ENCODE measurements at regions not wholly inside any gene's neighbourhood (a gene's known extent, or its start where the extent isn't known, plus 50 kb on each side); places are given as distances from the start of the nearest gene placed in this dataset.

DNA sequence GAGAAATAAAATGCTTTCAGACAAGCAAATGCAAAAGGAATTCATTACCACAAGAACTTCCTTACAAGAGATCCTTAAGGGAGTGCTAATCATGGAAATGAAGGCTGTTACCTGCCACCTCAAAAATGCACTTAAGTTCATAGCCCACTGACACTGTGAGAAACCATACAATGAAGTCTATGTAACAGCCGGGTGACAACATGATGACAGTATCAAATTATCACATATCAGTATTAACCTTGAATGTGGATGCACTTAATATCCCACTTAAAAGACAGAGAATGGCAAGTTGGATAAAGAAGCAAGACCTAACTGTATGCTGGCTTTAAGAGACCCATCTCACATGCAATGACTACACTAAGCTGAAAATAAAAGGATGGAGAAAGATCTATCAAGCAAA lies 403.4 kb upstream of the MC4R start:
- no peak overlapping the region for H3K27ac ChIP-seq (ENCODE audit: low read depth, low read length)
- DNase-seq (ENCODE audit: low read depth, low spot score): no peak
- ChIA-PET POLR2A (no interaction called here), CTCF (no interaction called here)
- peaks cover 6% of the 10 kb centered on the region for H3K9me3 ChIP-seq (ENCODE audit: control insufficient read depth, insufficient read depth, low read length)
- H3K4me3 ChIP-seq (ENCODE audit: low read depth, low read length): no peak overlapping the region
- TF ChIP-seq, protein P1, sequence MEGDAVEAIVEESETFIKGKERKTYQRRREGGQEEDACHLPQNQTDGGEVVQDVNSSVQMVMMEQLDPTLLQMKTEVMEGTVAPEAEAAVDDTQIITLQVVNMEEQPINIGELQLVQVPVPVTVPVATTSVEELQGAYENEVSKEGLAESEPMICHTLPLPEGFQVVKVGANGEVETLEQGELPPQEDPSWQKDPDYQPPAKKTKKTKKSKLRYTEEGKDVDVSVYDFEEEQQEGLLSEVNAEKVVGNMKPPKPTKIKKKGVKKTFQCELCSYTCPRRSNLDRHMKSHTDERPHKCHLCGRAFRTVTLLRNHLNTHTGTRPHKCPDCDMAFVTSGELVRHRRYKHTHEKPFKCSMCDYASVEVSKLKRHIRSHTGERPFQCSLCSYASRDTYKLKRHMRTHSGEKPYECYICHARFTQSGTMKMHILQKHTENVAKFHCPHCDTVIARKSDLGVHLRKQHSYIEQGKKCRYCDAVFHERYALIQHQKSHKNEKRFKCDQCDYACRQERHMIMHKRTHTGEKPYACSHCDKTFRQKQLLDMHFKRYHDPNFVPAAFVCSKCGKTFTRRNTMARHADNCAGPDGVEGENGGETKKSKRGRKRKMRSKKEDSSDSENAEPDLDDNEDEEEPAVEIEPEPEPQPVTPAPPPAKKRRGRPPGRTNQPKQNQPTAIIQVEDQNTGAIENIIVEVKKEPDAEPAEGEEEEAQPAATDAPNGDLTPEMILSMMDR (IDR thresholded peaks at IDR 0.05; ENCODE audit: low read depth, low read length): no peak
- no peaks in the 10 kb centered on the region for H3K27me3 ChIP-seq (ENCODE audit: control insufficient read depth, insufficient read depth, low read length)

DNA sequence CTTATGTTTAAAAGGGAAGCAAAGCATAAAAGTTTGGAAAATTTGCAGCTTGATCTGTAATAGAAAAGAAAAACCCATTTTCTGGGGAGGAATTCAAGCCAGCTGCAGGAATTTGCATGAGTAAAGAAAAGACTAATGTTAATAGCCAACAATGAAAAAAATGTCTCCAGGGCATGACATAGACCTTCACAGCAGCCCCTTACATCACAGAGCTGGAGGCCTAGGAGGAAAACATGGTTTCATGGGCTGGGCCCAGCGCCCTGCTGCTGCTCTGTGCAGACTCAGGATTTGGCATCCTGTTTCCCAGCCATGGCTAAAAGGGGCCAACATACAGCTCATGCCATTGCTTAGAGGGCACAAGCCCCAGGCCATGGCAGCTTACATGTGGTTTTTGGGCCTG lies 411.6 kb upstream of the MC4R start:
- Histone ChIP-seq H3K27ac (ENCODE audit: low read depth, low read length) (no peak overlapping the region), H3K27me3 (ENCODE audit: control insufficient read depth, insufficient read depth, low read length) (no peaks in the 10 kb centered on the region), H3K9me3 (ENCODE audit: control insufficient read depth, insufficient read depth, low read length) (peaks cover 6% of the 10 kb centered on the region; the same call in 1 of the 2 replicates), H3K4me3 (ENCODE audit: low read depth, low read length) (no peak overlapping the region)
- POLR2A ChIA-PET: no interaction called here
- CTCF ChIA-PET: no interaction called here
- TF ChIP-seq, protein P1 (IDR thresholded peaks at IDR 0.05; ENCODE audit: low read depth, low read length): no peak
- no peak for DNase-seq (ENCODE audit: low read depth, low spot score)

DNA sequence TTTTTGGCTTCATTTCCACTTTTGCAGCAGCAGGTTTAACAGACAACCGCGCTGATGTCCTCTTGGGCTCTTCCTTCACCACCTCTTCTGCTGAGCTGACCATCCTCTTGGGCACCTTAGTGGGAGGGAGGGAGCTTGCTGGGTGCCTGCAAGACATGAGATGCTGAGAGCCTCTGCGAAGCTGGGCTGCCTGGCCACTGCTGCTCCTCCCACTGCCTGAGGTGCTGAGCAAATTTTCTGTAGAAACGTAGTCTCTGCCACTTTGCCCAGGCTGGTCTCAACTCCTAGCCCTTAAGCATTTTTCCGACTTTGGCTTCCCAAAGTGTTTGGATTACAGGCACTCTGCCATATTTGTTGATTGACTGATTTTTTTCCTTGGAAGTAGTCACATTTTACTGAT lies 422.2 kb upstream of the MC4R start:
- ChIA-PET CTCF (no interaction called here), POLR2A (no interaction called here)

DNA sequence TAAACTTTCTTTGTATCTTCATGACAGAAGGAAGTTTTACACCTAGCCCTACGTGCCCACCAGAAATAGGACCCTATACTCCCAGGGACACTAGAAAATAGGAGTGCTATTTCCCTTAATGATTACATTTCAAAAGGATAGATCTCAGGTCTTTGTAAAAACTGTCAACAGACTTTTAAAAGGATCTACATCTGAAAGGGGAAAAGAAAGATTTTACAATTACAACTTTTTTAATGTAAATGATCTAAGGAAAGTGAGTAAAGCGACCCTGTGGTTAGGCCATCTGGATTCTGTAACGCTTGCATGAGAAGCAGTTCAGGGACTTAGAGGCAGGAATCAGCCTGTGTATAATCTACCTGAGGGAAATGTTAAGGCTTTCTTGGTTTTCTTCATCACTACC lies 431.8 kb upstream of the MC4R start:
- DNase-seq (ENCODE audit: low read depth, low spot score): no peak
- TF ChIP-seq, protein P1 (IDR thresholded peaks at IDR 0.05; ENCODE audit: low read depth, low read length): no peak
- Histone ChIP-seq H3K4me3 (ENCODE audit: low read depth, low read length) (no peak overlapping the region), H3K9me3 (ENCODE audit: control insufficient read depth, insufficient read depth, low read length) (no peaks in the 10 kb centered on the region), H3K27ac (ENCODE audit: low read depth, low read length) (no peak overlapping the region), H3K27me3 (ENCODE audit: control insufficient read depth, insufficient read depth, low read length) (no peaks in the 10 kb centered on the region)
- CTCF ChIA-PET: no interaction called here
- POLR2A ChIA-PET: no interaction called here

More for the DNA sequence above, 422.2 kb upstream of the MC4R start:
- H3K27ac ChIP-seq (ENCODE audit: low read depth, low read length): no peak overlapping the region
- TF ChIP-seq, protein P1 (IDR thresholded peaks at IDR 0.05; ENCODE audit: low read depth, low read length): no peak
- H3K4me3 ChIP-seq (ENCODE audit: low read depth, low read length): no peak overlapping the region
- no peaks in the 10 kb centered on the region for H3K27me3 ChIP-seq (ENCODE audit: control insufficient read depth, insufficient read depth, low read length)
- peaks cover 4% of the 10 kb centered on the region for H3K9me3 ChIP-seq (ENCODE audit: control insufficient read depth, insufficient read depth, low read length)
- no peak for DNase-seq (ENCODE audit: low read depth, low spot score)

DNA sequence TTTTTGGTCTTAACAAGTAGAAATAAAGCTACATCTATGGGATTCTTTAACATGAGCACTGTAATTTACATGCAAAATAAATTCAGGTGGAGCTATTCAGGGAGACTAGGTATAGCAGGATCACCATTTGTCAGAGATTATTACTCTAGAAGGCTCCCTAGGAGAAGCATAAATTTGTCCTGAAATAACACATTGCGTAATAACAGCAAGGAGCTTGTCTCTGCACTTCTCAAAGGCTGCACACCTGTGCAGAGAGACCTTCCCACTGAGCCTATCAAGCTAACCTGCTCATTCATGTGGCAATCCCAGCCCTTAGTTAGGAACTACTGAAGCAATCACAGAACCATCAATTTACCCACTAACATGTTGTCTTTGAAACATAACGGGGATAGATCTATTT lies 437.4 kb upstream of the MC4R start:
- no peaks in the 10 kb centered on the region for H3K27me3 ChIP-seq (ENCODE audit: control insufficient read depth, insufficient read depth, low read length)
- H3K9me3 ChIP-seq (ENCODE audit: control insufficient read depth, insufficient read depth, low read length): no peaks in the 10 kb centered on the region
- DNase-seq (ENCODE audit: low read depth, low spot score): no peak
- H3K27ac ChIP-seq (ENCODE audit: low read depth, low read length): no peak overlapping the region
- POLR2A ChIA-PET: no interaction called here
- no peak overlapping the region for H3K4me3 ChIP-seq (ENCODE audit: low read depth, low read length)
- CTCF ChIA-PET: interaction anchor here (0.6 to 1.7 kb wide), 2 partner anchors 156 to 692 kb away, joined by 3 to 13 read pairs; no protein-coding TSS in a partner anchor
- TF ChIP-seq, protein P1 (IDR thresholded peaks at IDR 0.05; ENCODE audit: low read depth, low read length): no peak

Data from AG04450 (cell line).